MCF 10A (cell line): ENCODE measurements at regions not wholly inside any gene's neighbourhood (a gene's known extent, or its start where the extent isn't known, plus 50 kb on each side); places are given as distances from the start of the nearest gene placed in this dataset.

Experiments used
- BruUV-seq: library from RNA; stranded (reverse); fragments of 400-500 nt; replicated peaks from 2 replicates; lab custom pipeline; 2021; lab: Mats Ljungman, UMichigan
- CTCF ChIA-PET: fragments of 300-600 bp; sonication (Branson Sonifier 250); formaldehyde crosslinking; extraction: SDS; loops from one replicate; lab custom pipeline; 2021; ENCODE audit warnings: antibody characterized with exemption, inconsistent platforms; lab: Yijun Ruan, JAX
- POLR2A ChIA-PET: fragments of 300-600, 350-650 bp; sonication (Branson Sonifier 250); formaldehyde crosslinking; extraction: SDS; loops from one replicate; lab custom pipeline; 2020; ENCODE audit warnings: antibody characterized with exemption, inconsistent platforms; lab: Yijun Ruan, JAX
- DNase-seq: peaks from one replicate; pipeline ENCODE4 v3.0.0-alpha.2; 2018; ENCODE audit not compliant: unreplicated experiment
- H3K27ac Mint-ChIP-seq: one replicate; pipeline ENCODE4 v1.8.0; 2022; ENCODE audit warnings: mild to moderate bottlenecking, low read depth, mixed read lengths; ENCODE audit not compliant: unreplicated experiment
- H3K27me3 Mint-ChIP-seq: one replicate; pipeline ENCODE4 v1.8.0; 2022; ENCODE audit warnings: mixed read lengths; ENCODE audit not compliant: insufficient read depth, unreplicated experiment
- H3K36me3 Mint-ChIP-seq: one replicate; pipeline ENCODE4 v1.8.0; 2022; ENCODE audit warnings: mild to moderate bottlenecking, moderate library complexity, mixed read lengths; ENCODE audit not compliant: insufficient read depth, unreplicated experiment
- H3K4me1 Mint-ChIP-seq: one replicate; pipeline ENCODE4 v1.8.0; 2022; ENCODE audit warnings: mixed read lengths; ENCODE audit not compliant: insufficient read depth, unreplicated experiment
- H3K4me3 Mint-ChIP-seq: one replicate; pipeline ENCODE4 v1.8.0; 2022; ENCODE audit warnings: mild to moderate bottlenecking, moderate library complexity, mixed read lengths; ENCODE audit not compliant: unreplicated experiment
- H3K9me3 Mint-ChIP-seq: one replicate; pipeline ENCODE4 v1.8.0; 2022; ENCODE audit warnings: mixed read lengths; ENCODE audit not compliant: unreplicated experiment
- CTCF ChIP-seq: fragments of 200-600 bp; IDR thresholded peaks from one replicate; pipeline ENCODE4 v1.8.0; 2022; ENCODE audit warnings: antibody characterized with exemption, mild to moderate bottlenecking; ENCODE audit not compliant: unreplicated experiment
- intact Hi-C: fragments of 100-400 bp; cut with micrococcal nuclease; formaldehyde crosslinking; loops from 2 replicates; pipeline ENCODE4 v1.14.1; 2022

- H3K27me3 Mint-ChIP-seq, result peaks cover 18% of the 10 kb centered on the region
- intact Hi-C loops, result no loop called here
- no peaks in the 10 kb centered on the region for H3K9me3 Mint-ChIP-seq
- ChIA-PET CTCF (interaction anchor here (0.9 kb wide), 1 partner anchor 30 kb away, joined by 3 read pairs; no protein-coding TSS in a partner anchor), POLR2A (interaction anchor here (0.6 to 1.0 kb wide), 3 partner anchors 9 to 15 kb away, joined by 3 read pairs; no protein-coding TSS in a partner anchor)
- H3K27ac Mint-ChIP-seq, result no peak overlapping the region
- no peak for TF ChIP-seq CTCF
- no peaks in the 10 kb centered on the region for H3K4me1 Mint-ChIP-seq
- DNase-seq, result no peak
- H3K4me3 Mint-ChIP-seq, result no peak overlapping the region
- BruUV-seq, result no TSS peak
- no peaks in the 10 kb centered on the region for H3K36me3 Mint-ChIP-seq
These were observed 292.3 kb downstream of the USP25 start for GRCh38 chr21:16022116-16022515.

GRCh38 chr21:16022921-16023320 is 293.1 kb downstream of the USP25 start:
- TF ChIP-seq CTCF, result no peak

GRCh38 chr21:16028142-16028541 is 298.4 kb downstream of the USP25 start:
- CTCF ChIA-PET, result interaction anchor here (0.6 kb wide), 1 partner anchor 1601 kb away, joined by 3 read pairs; no protein-coding TSS in a partner anchor
- no peak for TF ChIP-seq CTCF
- DNase-seq, result no peak
- Mint-ChIP-seq H3K4me1 (no peaks in the 10 kb centered on the region), H3K4me3 (no peak overlapping the region), H3K36me3 (no peaks in the 10 kb centered on the region), H3K27ac (no peak overlapping the region), H3K9me3 (no peaks in the 10 kb centered on the region), H3K27me3 (peaks cover 6% of the 10 kb centered on the region)
- intact Hi-C loops, result no loop called here
- POLR2A ChIA-PET, result no interaction called here
- no TSS peak for BruUV-seq

More at GRCh38 chr21:16022921-16023320, 293.1 kb downstream of the USP25 start:
- DNase-seq, result no peak
- no peak overlapping the region for H3K27ac Mint-ChIP-seq
- no peak overlapping the region for H3K4me3 Mint-ChIP-seq
- H3K4me1 Mint-ChIP-seq, result no peaks in the 10 kb centered on the region
- intact Hi-C loops, result no loop called here
- no TSS peak for BruUV-seq
- ChIA-PET POLR2A (no interaction called here), CTCF (no interaction called here)
- no peaks in the 10 kb centered on the region for H3K9me3 Mint-ChIP-seq
- H3K27me3 Mint-ChIP-seq, result peaks cover 18% of the 10 kb centered on the region
- no peaks in the 10 kb centered on the region for H3K36me3 Mint-ChIP-seq

GRCh38 chr21:16028941-16029464 is 299.2 kb downstream of the USP25 start:
- no peaks in the 10 kb centered on the region for H3K27me3 Mint-ChIP-seq
- no peaks in the 10 kb centered on the region for H3K9me3 Mint-ChIP-seq
- no peaks in the 10 kb centered on the region for H3K36me3 Mint-ChIP-seq
- ChIA-PET POLR2A (no interaction called here), CTCF (interaction anchor here (0.5 kb wide), 1 partner anchor 97 kb away, joined by 3 read pairs; no protein-coding TSS in a partner anchor)
- no peaks in the 10 kb centered on the region for H3K4me1 Mint-ChIP-seq
- H3K4me3 Mint-ChIP-seq, result no peak overlapping the region
- no peak overlapping the region for H3K27ac Mint-ChIP-seq
- BruUV-seq, result no TSS peak
- intact Hi-C loops, result no loop called here
- DNase-seq, result no peak
- no peak for TF ChIP-seq CTCF
